ENCODE measurements at regions not wholly inside any gene's neighbourhood (a gene's known extent, or its start where the extent isn't known, plus 50 kb on each side); places are given as distances from the start of the nearest gene placed in this dataset.

DNA sequence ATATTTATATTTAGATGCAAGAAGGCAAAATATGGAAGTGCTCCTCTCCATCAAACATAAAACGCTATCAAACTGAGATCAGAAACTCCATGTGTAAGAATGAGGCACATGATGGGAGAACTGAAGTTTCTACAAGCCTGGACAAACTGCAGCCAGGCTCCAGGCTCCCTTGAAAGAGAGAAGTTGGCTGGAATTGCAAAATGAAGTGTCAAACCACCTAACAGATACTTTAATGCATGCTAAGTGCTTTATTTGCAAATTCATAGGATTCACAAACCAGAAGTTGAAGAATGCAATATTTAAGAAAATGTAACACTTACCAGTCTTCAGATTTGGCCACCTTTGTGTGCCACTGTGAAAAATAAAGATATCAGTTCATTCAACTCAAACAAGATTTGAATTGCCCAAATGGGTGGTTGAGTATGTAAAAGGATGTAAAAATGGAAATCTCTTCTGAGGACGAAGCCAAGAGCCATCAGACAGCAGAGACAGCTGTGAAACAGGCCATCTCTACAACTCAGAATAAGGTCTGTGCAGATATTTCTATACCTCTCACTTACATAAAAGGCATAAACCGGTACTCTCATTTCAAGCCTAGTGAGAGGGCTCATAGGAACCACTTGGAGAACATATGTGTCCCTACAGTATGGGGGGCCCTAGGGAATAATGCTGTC lies 87.0 kb downstream of the DPPA2 start:
- Mint-ChIP-seq H3K27me3 (peaks cover 0 to 3% of the 10 kb centered on the region in 2 donors), H3K4me1 (no peaks in the 10 kb centered on the region), H3K9me3 (no peaks in the 10 kb centered on the region), H3K4me3 (no peak overlapping the region), H3K36me3 (no peaks in the 10 kb centered on the region), H3K27ac (no peak overlapping the region)
- no peaks in the 10 kb centered on the region for H3K4me1 ChIP-seq (ENCODE audit: control insufficient read depth in 1 of 2, extremely low read depth in 1 of 2, insufficient read depth in 2 of 2, low read length in 2 of 2)
- DNase-seq (no peak), ATAC-seq (replicated peaks in 1 of 4) (no peak)
- H3K4me3 ChIP-seq (ENCODE audit: control insufficient read depth in 1 of 2, extremely low read depth in 1 of 2, low read length in 1 of 2) = no peak overlapping the region
- ChIA-PET CTCF (no interaction called here), POLR2A (no interaction called here)
- H3K36me3 ChIP-seq (ENCODE audit: control insufficient read depth in 2 of 2, extremely low read depth in 1 of 2, insufficient read depth in 1 of 2, low read length in 1 of 2) = no peaks in the 10 kb centered on the region
- H3K9me3 ChIP-seq = no peaks in the 10 kb centered on the region
- no CpG with 5 or more reads among the region's 3 CpGs for WGBS (ENCODE audit: insufficient coverage)
- peaks cover 0 to 3% of the 10 kb centered on the region in 2 experiments for H3K27me3 ChIP-seq (replicated peaks in 1 of 2; ENCODE audit: control insufficient read depth in 2 of 2, extremely low read depth in 1 of 2, insufficient read depth in 2 of 2, low read length in 1 of 2)
- no peak overlapping the region for H3K27ac ChIP-seq (ENCODE audit: low read length)

DNA sequence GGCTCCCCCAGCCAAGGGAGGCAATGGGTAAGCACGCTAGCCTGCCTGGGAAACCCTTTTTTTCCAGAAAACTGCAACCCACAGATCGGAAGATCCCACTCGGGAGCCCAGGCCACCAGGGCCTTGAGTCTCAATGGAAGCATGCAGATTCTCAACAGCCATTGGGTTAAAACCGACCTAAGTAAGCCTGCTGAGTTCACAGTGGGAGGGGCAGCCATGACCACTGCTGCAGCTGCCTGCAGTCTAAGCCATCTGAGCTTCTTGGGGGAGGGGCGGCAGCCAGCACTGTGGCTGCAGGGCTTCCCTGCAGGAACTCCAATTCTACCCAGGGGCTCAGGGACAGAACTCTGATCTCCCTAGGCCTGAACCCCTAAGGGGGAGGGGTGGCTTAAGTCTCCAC lies 82.0 kb downstream of the DPPA2 start:
- Histone ChIP-seq H3K36me3 (ENCODE audit: control insufficient read depth in 2 of 2, extremely low read depth in 1 of 2, insufficient read depth in 1 of 2, low read length in 1 of 2) (no peaks in the 10 kb centered on the region), H3K4me1 (ENCODE audit: control insufficient read depth in 1 of 2, extremely low read depth in 1 of 2, insufficient read depth in 2 of 2, low read length in 2 of 2) (no peaks in the 10 kb centered on the region), H3K4me3 (ENCODE audit: control insufficient read depth in 1 of 2, extremely low read depth in 1 of 2, low read length in 1 of 2) (no peak overlapping the region), H3K9me3 (no peaks in the 10 kb centered on the region), H3K27me3 (replicated peaks in 1 of 2; ENCODE audit: control insufficient read depth in 2 of 2, extremely low read depth in 1 of 2, insufficient read depth in 2 of 2, low read length in 1 of 2) (peaks cover 0 to 3% of the 10 kb centered on the region in 2 experiments), H3K27ac (ENCODE audit: low read length) (no peak overlapping the region)
- WGBS (ENCODE audit: insufficient coverage) = 81% methylated on average over 4 of the region's 5 CpGs
- no peak overlapping the region for H3K27ac Mint-ChIP-seq
- POLR2A ChIA-PET = no interaction called here
- CTCF ChIA-PET = no interaction called here
- H3K4me1 Mint-ChIP-seq = no peaks in the 10 kb centered on the region
- H3K27me3 Mint-ChIP-seq = peaks cover 0 to 7% of the 10 kb centered on the region in 2 donors
- H3K4me3 Mint-ChIP-seq = no peak overlapping the region
- no peak for DNase-seq
- no peaks in the 10 kb centered on the region for H3K36me3 Mint-ChIP-seq
- no peak for ATAC-seq (replicated peaks in 1 of 4)
- H3K9me3 Mint-ChIP-seq = peaks cover 5 to 11% (median 6%) of the 10 kb centered on the region in 3 donors

DNA sequence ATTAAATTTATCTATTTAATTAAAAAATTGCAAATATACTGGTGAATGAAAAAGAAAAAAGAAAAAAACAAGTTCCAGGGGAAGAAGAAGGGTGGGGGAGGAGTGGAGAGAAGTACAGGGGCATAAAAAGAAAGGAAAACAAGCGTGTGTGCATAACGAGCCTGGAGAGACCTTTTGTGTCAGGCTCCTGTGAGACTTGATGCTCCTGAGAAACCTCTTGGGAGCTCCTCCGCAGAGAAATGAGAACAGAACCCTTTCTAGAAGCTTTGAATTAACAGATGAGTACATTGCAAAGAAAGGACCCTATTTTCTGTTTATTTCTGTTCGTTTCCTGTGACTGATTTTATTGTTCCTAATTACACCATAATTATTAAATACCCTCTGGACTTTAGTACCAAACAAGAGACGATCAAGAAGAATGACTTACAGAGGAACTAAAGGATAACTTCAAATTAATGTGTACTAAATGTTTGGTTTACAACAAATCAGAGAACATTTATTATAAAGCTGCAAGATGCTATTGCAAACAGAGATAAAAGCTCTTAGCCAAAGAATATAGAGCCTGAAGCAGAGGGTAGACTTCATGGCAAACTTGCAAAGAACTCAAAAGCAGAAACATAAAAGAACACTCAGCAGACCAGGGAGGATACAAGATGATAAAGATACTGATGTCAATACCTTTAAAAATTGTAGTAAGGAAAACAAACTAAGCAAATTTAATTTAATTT lies 74.7 kb downstream of the DPPA2 start:
- ChIA-PET POLR2A (no interaction called here), CTCF (no interaction called here)
- Histone ChIP-seq H3K27me3 (replicated peaks in 1 of 2; ENCODE audit: control insufficient read depth in 2 of 2, extremely low read depth in 1 of 2, insufficient read depth in 2 of 2, low read length in 1 of 2) (no peaks in the 10 kb centered on the region), H3K9me3 (no peaks in the 10 kb centered on the region), H3K27ac (ENCODE audit: low read length) (no peak overlapping the region), H3K36me3 (ENCODE audit: control insufficient read depth in 2 of 2, extremely low read depth in 1 of 2, insufficient read depth in 1 of 2, low read length in 1 of 2) (no peaks in the 10 kb centered on the region), H3K4me1 (ENCODE audit: control insufficient read depth in 1 of 2, extremely low read depth in 1 of 2, insufficient read depth in 2 of 2, low read length in 2 of 2) (no peaks in the 10 kb centered on the region), H3K4me3 (ENCODE audit: control insufficient read depth in 1 of 2, extremely low read depth in 1 of 2, low read length in 1 of 2) (no peak overlapping the region)
- DNase-seq (no peak), ATAC-seq (replicated peaks in 1 of 4) (no peak)
- Mint-ChIP-seq H3K27me3 (no peaks in the 10 kb centered on the region), H3K36me3 (no peaks in the 10 kb centered on the region), H3K9me3 (peaks cover 5 to 7% (median 6%) of the 10 kb centered on the region in 3 donors), H3K4me3 (no peak overlapping the region), H3K4me1 (no peaks in the 10 kb centered on the region), H3K27ac (no peak overlapping the region)
- WGBS (ENCODE audit: insufficient coverage) = 69% methylated on average over 2 of the region's 5 CpGs

DNA sequence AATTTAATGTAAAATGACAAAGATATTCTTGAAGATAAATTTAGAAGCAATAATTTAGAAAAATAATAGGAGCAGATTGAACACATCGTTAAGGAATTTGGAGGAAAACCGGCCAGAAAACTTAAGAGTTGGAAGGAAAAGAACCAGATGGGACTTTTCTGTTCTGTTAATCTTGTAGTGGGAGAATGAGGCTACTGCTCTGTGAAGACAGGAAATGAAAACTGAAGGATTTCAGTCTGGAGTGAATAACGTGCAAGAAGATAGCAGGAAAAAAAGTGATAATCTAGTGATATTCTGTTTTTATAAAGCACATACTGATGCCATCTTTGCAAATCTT lies 74.2 kb downstream of the DPPA2 start:
- H3K27me3 ChIP-seq (replicated peaks in 1 of 2; ENCODE audit: control insufficient read depth in 2 of 2, extremely low read depth in 1 of 2, insufficient read depth in 2 of 2, low read length in 1 of 2) = no peaks in the 10 kb centered on the region
- Mint-ChIP-seq H3K36me3 (no peaks in the 10 kb centered on the region), H3K9me3 (peaks cover under 1 to 2% (median 1%) of the 10 kb centered on the region in 3 donors), H3K4me1 (no peaks in the 10 kb centered on the region), H3K4me3 (no peak overlapping the region), H3K27me3 (no peaks in the 10 kb centered on the region), H3K27ac (no peak overlapping the region)
- no peak for DNase-seq
- no peaks in the 10 kb centered on the region for H3K9me3 ChIP-seq
- H3K4me1 ChIP-seq (ENCODE audit: control insufficient read depth in 1 of 2, extremely low read depth in 1 of 2, insufficient read depth in 2 of 2, low read length in 2 of 2) = no peaks in the 10 kb centered on the region
- ATAC-seq (replicated peaks in 1 of 4) = no peak
- no peak overlapping the region for H3K27ac ChIP-seq (ENCODE audit: low read length)
- POLR2A ChIA-PET = no interaction called here
- CTCF ChIA-PET = no interaction called here
- H3K4me3 ChIP-seq (ENCODE audit: control insufficient read depth in 1 of 2, extremely low read depth in 1 of 2, low read length in 1 of 2) = no peak overlapping the region
- WGBS (ENCODE audit: insufficient coverage) = 95% methylated on average over 2 of the region's 3 CpGs
- no peaks in the 10 kb centered on the region for H3K36me3 ChIP-seq (ENCODE audit: control insufficient read depth in 2 of 2, extremely low read depth in 1 of 2, insufficient read depth in 1 of 2, low read length in 1 of 2)

Measured in T-cell (primary cell).